NCI-H1417 (cell line): ENCODE measurements at regions not wholly inside any gene's neighbourhood (a gene's known extent, or its start where the extent isn't known, plus 50 kb on each side); places are given as distances from the start of the nearest gene placed in this dataset.
A peak's percentile ranks its signal among the peaks of the same experiment; 100 is the strongest.

Experiments used
- DNase-seq, 3 experiments: peaks; one replicate each; lab custom pipeline; 2025; lab: John Stamatoyannopoulos, UW

DNA sequence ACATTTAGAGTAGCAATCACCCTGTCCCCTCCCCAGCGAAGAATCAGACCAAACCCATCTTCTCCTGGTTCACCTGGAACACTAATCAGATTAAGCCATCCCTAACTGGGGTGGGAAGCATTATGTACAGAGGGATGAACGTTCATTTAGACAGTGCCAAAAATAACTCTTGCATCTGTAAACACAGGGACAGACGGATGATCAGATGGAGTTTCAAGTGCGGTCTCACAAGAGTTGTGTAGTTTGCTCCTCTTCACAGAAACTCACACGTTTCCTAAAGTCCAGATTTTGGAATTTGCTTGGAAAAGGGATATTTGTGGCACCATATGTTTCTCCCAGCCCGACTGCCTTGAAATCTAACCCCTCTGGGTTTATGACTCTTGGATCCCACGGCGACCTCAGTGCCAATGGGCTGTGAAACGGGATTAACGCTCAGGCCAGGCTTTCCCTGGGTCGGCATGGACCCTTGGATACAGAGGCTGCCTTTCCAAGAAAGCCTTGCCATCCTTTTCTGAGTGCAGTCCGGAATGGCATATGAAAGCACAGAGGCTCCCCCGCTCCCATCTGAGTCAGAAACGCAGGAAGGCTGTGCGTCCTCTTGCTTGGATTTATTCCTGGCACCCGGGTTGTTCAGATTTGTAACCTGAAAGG lies 293.2 kb upstream of the HABP2 start:
- no peak for DNase-seq

DNA sequence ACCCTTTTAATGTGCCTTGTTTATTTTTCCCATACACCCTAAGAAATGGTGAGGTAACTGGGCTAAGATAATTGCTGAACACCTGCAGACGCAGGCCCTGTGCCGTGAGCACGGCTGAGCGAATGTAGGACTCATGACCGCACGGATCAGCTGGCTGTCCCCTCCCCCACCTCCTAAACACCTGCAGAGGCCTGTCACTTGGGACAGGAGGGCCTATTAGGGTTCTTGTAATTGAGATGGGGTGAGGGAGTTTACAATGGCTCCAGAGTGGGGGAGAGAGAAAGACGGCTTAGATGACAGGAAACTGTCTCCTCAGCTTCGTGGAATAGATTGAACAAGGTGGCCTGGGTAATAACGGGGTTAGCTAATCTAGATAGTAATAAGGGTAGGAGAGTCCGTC lies 291.7 kb upstream of the HABP2 start:
- peak in 2 of 3 experiments; percentile 9 to 74 for DNase-seq

DNA sequence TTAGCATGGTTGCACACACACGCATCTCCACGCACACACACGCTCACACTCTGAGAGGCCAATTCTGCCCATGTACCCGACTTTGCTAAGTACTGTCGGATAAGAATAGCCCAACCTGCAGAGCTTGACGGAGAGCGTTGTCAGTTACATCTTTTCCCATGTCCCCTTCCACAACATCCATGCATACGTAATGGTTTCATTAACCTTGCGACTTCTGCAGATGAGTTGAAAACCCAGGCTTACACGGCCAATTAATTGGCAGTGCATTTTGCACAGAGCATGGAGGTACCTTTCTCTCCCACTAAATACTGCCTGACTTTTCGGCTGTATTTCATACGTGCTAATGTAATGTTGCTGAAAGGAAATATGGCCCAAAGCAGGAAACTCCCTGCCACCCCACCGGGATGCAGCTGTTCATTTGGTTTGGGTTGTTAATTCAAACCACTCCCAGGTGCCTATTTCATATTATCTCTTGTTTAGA lies 291.2 kb upstream of the HABP2 start:
- DNase-seq, result no peak

DNA sequence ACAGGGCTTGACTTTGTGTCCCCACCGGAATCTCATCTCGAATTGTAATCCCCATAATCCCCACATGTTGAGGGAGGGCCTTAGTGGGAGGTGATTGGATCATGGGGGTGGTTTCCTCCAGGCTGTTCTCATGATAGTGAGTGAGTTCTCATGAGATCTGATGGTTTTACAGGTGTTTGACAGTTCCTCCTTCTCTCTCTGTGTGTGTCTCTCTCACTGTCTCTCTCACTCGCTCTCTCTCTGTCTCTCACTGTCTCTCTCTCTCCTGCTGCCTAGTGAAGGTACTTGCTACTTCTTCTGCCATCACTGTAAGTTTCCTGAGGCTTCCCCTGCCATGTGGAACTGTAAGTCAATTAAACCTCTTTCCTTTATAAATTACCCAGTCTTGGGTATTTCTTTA lies 289.8 kb upstream of the HABP2 start:
- no peak for DNase-seq

DNA sequence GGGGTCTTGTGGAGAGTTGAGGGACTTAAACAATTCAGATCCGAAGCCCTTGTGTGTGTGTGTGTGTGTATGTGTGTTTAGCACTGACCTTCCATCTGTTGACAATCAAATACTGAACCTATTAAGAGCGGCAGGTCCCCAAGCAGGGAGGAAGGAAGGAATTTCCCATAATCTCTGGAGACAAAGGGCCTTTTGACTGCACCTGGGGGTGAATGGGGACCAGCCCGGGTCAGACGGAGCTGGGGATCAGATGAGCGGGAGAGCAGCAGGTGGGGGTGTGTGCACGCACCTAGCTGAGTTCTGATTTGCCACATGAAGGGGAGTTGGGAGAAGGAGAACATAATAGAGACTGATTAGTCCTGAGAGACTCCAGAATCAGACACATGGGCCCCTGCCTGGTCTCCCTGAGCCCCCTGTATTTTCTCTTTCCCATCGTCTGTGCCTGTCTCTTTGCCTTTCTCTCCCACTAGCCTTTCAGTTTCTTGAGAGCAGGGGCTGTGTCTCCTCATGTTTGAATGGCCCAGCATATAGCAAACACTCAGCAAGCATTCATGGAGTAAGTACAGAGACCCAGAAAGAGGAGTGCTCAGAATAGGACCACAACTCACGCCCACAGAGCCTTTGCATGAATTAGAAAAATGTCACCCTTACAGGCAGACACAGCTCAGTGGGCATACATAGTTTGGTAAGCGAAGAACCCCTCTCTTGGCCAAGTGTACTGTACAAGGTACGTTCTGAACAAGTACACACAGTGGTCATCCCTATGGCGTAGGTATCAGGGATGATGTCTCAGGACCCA lies 288.3 kb upstream of the HABP2 start:
- no peak for DNase-seq

DNA sequence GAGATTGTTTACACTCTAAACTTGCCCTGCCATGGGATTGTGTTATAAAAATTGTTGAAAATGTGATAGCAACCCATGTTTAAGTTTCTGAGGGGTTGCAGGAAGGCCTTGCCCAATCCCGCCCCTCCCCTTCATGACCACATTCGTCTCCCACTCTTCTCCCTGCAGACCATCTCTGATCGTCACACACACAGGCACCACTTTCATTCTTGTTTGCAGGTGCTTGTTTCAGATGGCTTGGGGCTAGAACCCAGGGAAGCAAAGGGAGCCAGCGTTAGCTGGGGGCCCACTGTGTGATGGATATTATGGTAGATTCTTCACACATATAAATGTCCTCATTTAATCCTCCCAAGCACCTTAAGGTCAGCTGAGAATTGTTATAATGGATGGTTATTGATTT lies 286.7 kb upstream of the HABP2 start:
- DNase-seq, result no peak

DNA sequence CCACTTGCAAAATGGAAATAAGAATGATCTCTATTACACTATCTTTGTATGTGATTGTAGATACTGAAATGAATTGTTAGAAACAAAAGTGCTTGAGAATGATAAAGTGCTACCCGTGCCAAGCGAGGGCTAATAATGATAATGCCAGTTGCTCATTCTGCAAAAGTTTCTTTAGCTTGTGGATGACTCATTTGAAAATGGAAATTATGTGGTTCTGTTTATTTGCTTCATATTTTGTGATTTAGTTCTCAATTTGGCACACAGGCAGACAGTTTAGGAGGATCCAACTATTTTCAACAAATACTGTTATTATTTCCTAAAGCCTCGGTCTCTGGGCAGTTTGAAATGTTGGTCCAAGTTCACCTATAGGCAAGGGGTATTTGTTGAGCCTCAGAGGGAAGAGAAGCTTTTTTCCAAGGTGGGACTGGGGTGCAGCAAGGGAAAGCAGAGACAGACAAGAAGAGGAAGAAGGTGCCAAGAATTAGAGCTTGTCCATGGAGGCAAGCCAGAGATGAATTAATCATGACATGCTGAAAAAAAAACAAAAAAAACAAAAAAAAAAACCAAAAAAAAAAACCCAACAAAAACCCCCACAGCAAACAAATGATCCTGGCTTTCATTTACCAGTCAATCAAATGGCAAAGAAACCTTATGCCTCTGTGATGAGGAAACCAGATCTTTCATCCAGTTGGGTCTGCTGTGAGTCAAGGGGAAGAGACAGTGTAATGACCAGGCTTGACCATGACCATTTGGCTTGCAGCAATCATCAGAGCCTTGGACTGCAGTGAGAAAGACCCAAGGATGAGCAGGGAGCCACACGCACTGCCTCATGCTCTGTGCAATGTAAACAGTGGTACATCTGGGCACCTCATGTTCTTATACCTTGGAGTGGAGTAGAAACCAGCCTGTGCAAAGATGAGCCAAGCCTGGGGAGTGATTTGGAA lies 285.0 kb upstream of the HABP2 start:
- no peak for DNase-seq

DNA sequence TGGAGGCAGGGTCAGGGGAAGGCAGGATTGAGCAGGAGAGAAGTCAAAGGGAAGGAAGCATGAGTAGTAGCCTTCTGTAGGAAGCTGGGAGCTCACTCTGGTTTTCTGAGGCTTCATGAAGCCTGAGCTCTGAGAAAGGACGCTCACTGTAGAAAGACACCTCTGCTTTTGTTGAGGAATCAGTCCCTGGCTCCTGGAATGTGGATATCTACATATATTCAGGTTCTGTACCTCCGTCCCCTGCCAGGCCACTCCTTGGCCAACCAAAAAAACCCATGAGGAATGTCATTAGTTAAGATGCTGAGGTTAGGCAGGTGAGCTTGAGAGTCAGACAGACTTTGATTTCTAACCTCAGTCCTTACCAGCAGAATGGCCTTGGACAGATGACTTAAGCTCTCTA lies 283.5 kb upstream of the HABP2 start:
- DNase-seq, result no peak

DNA sequence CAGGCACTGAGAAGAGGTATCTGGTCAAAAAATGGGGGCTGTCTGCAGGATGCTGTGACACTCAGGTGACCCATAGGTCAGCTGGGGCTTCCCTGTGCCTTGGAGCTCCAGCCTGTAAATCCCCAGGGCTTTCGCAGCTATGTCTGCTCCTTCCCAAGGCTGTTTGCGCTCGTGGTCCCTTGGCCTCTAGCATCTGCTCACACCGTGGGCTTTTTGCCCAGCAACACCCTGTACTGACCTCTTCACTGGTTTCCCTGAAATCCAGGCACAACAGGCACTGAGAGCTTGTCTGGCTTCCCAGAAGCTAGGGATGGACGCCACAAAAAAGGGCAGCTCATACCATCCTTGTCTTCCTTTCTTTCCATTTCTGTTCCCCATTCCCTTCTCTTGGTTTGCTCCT lies 280.3 kb upstream of the HABP2 start:
- DNase-seq, result no peak

DNA sequence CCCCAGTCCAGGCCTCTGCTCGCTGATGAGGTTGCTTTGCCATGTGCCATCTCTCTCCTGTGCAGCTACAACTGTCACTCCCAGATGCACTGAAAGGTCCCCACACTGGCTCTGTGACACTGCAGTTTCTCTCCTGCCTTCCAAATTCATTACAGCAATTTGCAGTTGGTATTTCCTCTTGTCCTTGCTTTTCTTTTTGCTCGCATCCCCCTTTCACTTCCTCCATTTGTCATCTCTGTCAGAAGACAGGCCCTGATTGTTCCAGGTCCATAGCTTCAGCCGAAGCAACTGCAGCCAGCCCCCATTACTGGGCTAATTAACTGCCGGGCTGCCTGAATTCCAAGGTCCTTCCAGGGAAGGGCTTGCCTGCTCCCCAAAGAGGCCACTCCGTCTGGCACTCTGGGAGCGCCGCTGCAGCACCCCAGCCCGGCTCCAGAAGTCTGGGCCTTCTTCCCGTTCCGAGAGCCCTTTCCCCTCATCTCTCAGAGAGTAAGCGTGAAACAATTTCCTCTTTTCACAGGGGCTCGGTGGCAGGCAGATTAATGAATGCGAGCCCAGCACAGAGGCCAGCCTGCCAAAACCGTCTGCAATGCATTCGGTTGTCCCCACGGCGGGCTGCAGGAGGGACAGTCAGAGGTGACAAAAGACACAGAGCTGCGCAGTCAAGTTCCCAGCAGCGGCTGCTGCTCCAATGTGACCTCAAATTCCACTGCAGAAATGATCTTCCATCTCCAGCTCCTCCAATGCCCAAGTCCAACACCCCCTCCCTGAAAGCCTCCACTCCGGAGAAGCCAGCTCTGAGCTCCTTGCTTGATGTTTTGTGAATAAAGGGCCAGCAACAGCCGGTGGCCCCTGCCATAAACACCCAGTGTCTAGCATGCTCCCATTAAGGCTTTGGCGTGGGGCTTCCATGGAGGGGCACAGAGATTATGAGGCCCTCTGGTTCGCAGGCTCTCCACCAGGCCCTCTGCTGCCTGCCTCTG lies 279.4 kb upstream of the HABP2 start:
- DNase-seq, result no peak

DNA sequence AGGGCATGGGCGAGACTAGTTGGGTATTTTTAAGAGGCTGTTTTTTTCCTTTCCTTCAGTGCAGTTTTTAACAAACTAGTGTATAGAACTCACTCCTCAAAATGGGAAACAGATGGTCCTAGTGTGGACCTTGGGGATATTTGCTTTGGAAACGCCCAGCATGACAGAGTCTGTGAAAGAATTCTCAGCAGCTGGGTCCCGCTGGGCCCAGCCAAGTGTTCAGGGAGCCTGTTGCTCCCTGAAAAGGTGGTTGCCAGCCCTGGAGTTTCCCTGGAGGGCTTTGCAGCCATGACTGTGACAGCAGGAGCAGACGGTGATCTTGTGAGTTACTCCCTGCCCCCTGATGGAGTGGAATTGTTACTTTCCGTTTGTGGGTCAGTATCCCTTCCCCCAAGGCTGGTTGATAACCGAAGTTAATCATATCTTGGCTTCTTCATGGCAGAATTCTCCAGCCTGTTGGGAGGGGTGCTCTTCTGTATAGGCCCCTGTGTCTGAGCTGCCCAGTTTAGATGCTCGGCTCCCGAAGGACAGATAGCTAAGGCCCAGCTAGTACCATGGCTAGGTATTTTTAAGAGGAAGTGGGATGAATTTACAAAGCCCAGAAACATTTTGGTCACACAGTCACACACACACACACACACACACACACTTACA lies 278.6 kb upstream of the HABP2 start:
- no peak for DNase-seq

DNA sequence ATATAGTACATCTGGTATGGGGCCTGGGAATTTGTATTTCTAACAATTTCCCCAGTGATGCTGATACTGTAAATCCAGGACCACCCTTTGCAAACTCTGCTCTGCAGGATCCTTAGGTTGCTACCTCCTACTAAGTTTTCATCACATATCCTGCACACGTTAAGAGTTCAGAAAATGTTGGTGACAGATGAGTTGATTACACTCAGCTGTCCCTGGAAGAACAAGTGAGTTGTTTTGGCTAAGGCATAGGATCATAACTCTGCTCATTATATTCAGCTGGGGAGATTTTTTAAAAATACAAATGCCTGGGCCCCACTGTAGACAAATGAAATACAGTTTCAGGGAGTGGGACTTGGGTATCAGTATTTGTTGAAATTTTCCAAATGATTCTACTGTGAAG lies 274.6 kb upstream of the HABP2 start:
- no peak for DNase-seq

DNA sequence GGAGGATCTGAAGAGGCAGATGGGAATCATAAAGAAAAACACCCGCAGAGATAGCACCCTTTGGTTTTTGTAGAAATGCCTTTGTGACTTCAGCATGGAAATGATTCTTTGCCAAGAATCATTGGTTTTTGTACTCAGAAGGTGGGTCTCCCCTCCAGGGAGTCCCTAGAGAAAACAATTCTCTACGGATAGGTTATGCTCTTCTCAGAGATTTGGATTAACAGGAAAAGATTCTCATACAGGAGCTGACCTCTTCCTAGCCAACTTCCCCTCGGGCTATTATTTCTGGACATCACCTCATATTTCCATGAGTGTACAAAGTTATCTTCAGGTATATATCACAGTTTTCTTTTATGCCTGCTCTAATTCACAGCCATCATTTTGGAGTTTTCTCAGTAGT lies 274.2 kb upstream of the HABP2 start:
- no peak for DNase-seq

DNA sequence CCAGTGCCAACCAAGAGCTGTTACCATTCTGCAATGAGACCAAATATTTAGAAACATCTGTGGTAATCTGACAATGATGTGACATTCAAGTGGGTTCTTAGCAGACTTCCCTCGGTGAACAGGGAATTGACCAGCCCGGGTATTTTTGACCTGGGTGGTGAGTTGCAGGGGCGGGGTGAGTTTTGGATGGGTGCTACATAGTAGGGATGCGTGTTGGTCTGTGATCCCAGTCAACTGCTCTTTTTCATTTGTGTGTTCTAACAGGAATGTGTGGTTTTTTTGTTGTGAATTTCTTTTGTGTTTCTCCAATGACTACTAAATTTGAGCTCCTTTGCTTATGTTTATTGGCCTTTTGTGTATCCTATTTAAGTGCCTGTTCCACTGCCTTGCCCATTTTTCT lies 273.6 kb upstream of the HABP2 start:
- DNase-seq, result no peak

DNA sequence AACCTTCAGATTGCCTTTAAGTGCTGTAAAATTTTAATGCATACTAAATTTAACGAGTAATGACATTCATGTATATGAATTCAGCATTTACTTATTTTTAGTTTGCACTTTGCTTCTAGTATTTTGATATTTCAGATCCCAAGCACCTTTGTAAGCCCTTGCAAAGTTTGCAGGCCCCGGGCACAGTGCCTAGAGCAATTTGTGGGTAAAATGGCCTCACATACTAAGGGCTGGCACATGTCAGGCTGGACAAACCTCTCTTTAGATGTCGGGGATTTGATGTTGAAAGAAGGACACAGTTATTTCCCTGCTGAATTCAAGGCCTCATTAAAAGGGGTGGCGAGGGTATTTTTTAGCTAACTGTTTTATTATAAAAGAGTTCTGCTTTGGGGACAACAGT lies 270.3 kb upstream of the HABP2 start:
- DNase-seq, result no peak

DNA sequence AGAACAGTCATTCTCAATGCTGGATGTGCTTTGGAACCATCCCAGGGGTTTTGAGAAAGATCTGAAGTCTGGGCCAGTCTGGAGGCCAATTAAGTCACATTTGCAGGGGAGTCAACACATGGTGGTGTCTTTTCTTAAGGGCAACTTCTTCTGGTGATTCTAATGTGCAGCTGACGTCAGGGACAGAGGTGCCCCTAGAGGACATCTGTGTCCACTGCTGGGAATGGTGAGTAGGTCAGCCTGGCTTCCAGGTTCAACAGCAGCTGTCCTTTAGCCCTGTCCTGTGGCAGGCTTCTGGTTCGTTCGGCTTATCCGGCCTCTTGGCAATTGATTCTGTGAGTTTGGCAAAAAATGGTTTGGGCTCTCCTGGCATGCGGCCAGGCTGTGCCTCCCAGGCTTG lies 269.7 kb upstream of the HABP2 start:
- DNase-seq, result no peak

DNA sequence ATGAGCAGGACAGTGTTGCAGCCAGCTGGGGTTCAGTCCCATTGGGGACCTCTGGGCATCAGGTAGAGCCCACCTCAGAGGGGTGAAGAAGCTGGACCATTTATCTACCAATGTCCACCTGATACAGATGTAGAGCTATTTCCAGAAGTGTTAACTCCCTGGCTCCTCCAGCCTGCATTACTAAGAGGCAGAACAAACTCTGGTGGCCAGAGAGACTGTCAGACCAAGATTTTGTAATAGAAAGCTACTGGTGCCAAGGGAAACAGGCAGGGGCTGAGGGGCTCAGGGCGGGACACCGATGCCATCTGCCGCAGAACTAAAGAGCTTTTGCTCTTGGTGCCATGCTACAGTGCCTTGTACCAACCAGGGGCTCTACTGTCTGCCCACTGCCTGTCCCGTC lies 268.2 kb upstream of the HABP2 start:
- no peak for DNase-seq

DNA sequence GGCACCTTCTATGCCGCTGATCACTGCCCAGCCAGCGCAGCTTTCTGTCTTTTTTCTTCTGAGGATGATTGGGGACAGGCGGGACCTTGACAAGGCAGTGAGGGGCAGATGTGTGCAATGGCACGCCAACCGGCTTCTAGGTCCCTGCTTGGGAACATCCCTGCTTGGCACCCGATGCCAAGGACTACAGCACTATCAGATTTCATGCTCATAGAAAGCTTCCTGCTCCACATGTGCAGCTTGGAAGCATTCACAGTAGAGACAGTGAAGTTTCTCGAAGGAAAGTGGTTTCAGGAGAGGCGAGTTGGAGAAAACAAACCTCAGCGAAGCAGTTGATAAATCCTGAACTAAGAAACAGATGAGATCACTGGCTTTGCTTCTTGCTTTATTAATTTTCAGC lies 267.5 kb upstream of the HABP2 start:
- DNase-seq, result no peak

DNA sequence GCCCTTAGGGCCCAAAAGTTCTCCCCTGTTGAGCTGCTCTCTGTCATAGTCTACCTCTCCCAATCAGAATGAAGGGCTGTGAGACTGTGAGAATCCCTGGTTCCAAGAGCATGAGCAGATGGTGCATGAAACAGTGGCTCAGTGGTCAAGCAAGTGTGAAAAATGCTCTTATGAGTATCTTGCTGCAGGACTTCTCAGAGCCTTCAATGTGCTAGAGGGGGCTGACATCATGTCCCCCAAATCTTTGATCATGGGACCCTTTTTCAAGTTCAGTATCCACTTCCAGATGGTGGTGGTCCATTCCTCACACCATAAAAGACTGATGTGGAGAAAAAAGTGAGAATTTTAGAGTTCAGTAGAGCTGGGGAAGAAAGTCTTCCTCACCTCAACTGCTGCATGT lies 265.3 kb upstream of the HABP2 start:
- DNase-seq, result no peak

DNA sequence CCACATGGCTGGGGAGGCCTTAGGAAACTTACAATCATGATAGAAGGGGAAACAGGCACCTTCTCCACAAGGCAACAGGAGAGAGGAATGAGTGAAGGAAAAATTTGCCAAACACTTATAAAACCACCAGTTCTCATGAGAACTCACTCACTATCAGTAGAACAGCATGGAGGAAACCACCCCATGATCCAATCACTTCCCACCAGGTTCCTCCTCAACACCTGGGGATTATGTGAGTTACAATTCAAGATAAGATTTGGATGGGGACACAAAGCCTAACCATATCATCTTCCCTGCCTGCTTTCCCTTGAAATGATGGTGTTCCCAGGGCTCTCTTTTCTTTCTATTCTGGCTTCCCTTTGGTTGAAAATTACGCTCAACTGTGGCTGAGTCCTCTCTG lies 262.7 kb upstream of the HABP2 start:
- no peak for DNase-seq

DNA sequence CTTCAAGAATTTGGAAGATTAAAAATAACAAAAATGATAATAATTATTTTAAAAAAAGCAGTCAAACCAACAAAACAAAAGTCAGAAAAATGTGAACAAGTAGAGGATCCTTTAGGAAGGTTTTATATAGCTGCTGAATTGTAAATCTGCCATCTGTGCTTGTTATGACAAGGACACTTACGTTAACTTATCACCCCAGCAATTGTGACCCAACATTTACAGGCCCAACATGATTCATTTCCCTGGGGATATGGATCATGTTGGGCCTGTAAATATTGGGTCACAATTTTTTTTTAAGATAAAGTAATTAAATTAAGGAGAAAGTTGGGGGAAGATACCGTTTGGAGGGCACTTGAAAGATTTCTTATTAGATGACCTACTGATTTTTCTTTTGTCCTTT lies 261.4 kb upstream of the HABP2 start:
- no peak for DNase-seq
